ENCODE measurements at regions not wholly inside any gene's neighbourhood (a gene's known extent, or its start where the extent isn't known, plus 50 kb on each side); places are given as distances from the start of the nearest gene placed in this dataset.

DNA sequence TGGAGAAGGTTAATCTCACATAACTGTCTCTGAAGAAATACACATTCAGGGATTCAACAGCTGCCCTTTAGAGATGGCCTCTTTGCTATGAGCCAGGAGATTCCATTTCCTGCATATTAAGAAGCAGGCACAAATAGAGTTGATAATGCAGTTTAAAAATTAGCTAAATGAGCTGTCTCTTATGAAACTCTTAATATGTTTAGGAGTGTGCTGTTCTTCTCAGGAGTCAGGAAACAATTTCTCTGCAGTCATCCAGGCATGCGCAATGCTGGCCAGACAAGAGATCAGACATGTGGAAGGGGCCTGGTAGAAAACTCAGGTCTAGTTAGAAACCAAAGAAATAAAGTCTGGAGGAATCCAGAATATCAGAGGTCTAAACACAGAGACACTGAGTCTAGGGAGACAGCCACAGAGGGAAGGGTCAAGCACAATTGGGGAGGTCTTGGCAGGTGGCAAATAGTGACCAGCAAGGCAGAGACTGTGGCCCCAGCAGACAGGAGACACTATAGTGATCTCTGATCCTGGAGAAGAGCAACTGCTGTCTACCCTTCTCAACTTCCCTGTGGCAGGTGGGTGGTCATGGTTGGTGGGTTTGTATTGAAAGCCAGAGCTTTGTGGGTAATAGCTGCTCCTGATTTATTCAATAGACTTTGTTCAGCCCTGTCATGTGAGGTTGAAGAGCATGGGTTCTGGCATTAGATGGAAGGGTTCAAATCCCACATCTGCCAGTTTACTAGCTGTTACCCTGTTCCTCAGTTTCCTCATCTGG lies 185.8 kb upstream of the RMST start:
- DNase-seq = no peak

DNA sequence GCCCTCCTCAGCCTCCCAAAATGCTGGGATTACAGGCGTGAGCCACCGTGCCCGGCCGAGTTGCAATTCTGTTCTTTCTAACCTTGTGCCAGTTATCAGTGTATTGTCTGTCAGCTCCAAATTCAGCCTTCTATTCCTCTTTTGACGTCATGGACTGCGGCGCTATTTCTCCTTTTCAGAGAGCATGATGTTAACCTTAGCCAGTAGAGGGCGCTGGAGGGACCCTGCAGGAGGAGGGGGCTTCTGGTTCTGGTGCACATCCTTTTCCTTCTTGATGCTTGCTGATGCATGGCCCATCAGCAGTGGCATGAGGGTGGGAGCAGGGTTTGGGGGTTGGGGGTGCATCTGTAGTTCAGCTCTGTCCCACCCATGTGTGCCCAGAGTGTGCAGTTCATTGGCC lies 179.3 kb upstream of the RMST start:
- no peak for DNase-seq

DNA sequence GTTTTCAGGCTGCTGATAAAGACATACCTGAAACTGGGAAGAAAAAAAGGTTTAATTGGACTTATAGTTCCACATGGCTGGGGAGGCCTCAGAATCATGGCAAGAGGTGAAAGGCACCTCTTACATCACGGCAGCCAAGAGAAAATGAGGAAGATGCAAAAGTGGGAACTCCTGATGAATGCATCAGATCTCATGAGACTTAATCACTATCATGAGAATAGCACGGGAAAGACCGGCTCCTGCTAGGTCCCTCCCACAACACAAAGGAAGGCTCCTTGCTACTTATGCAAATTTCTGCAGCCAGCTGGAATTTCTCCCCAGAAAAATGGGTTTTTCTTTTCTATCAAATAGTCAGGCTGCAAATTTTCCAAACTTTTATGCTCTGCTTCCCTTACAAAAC lies 174.1 kb upstream of the RMST start:
- no peak for DNase-seq

DNA sequence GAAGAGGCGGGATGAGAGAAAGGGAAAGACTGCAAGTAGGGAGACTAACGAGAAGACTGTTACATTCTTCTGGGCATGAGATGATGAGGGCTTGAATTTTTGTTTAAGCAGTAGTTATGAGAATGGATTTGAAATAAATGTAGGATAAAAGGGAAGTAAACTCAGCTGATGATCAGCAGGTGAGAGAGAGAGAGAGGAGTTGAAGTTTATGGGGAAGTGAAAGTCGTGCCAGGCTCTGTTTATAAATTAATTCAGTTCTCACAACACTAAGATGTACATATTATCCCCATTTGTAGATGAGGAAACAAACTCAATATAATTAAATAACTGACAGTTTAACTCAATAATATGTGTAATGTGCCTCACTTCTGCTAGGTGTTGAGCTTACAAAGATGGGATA lies 170.0 kb upstream of the RMST start:
- no peak for DNase-seq

DNA sequence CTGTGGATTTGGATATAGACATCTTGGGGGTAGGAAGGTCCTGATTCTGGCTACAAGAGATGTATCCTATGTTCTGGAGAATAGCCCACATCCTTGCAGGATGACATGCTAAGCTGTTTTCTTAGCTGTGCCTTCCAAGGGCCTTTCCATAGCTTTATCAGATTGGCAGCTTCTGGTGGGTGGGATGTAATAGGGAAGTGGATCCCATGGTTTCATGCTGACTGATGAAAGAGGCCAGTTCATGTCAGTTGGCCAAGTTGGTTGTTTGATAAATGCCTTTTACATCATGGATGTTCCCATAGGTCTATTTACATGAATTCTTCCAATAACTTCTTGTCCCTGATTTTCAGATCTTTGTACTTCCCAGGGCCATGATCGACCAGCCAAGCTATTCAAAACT lies 169.1 kb upstream of the RMST start:
- DNase-seq = no peak

DNA sequence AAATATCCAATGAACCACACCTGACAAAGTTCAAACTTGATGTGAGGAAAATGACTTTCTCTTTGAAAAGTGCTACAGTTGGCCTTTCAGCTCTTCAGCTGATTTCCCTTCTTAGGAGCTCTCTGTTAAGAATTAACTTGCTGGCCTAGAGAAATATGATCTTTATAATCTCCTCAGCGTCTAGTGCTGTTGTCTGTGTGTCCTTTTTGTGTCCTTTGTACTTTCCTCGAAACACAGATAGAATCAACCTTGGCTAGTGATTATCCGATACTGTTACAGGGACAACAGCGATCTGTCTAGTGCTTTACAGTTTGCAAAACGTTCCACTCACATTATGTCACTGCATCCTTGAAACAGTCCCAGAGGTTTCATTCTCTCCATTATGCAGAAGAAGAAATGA lies 162.8 kb upstream of the RMST start:
- DNase-seq = no peak

DNA sequence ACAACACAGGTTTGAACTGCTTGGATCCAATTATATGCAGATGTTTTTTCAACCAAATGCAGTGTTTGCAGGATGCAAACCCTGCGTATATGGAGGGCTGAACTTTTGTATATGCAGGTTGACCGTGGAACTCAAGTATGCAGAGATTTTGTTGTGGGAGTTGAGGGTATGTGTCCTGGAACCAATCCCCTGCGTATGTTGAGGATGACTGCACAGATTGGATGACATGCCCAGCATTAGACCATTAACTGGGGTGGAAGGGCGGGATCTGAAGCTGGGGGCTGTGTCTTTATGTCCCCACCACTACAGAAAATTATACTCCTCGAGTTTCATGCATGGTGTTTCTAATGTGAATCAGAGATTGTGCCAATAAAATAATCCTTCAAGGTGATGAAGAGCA lies 162.2 kb upstream of the RMST start:
- DNase-seq = no peak

DNA sequence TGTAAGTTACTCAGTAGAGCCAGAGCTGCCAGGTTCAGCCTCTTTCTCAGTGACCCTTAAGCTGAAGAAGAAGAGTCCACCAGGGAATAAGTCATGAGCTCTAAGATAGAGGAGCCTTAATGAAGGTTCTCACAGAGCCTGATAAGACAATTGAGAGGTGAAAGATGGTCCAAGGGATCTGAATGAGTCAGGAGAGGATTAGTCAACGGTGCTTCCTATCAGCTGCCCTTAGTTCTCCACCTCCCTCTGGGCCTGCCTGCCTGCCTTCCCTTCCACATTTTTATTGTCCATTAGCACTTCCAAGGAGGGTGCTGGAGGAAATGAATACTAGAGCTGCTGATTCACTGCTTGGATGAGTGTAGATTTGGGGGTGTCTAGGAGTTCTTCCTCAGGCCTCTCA lies 161.7 kb upstream of the RMST start:
- DNase-seq = no peak

DNA sequence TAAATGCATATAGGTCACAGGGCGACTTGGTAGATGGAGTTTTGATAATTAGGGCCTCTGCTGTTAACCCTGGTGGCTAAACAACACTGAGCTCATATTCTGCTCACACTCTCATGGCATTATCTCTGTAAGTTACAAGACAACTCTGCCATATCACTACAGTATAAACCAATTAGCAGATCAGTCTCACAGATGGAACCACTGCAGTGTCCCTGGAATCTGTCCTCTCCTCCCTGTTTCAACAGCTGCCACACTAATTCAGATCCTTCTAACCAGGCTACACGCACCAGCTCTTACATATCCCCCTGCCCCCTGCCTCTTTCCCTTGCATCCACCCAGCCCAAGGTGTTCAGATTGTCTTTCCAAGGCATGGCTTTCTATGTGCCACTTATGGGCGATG lies 161.0 kb upstream of the RMST start:
- no peak for DNase-seq

DNA sequence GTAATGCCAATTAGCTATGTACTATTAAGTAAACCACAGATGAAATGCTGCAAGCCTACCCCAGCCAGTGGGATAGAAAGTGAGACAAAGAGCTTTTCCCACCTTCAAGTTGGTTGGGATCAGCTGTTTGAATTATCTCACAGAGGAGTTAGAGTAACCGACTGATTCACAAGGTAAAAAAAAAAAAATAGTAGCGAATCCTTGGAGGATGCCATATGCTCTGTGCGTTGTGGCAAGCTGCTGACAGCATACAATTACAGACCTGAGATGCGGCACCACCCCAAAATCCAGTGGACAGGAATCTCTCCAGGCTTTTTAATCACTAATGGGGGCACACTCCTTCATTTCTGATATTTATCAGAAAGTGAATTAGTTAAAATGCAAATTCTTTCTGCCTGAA lies 157.0 kb upstream of the RMST start:
- no peak for DNase-seq

DNA sequence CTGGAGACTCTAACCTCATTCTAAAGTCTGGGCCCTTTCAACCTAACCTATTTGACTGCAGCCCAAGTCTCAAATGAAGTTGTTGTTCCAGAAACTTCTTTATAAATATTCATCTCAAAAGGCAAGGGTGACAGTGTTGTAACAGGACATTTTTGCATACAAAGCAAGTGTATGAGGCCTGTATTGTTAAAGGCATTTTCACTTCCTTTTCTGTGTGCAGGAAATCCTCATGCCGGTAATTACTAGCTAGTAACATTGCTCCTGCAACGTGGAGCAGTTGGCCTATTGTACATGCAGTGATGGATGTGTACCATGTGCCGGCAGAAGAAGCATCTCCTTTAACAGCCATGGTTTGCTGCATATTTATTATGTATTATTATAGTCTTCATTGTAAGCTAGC lies 156.5 kb upstream of the RMST start:
- DNase-seq = no peak

DNA sequence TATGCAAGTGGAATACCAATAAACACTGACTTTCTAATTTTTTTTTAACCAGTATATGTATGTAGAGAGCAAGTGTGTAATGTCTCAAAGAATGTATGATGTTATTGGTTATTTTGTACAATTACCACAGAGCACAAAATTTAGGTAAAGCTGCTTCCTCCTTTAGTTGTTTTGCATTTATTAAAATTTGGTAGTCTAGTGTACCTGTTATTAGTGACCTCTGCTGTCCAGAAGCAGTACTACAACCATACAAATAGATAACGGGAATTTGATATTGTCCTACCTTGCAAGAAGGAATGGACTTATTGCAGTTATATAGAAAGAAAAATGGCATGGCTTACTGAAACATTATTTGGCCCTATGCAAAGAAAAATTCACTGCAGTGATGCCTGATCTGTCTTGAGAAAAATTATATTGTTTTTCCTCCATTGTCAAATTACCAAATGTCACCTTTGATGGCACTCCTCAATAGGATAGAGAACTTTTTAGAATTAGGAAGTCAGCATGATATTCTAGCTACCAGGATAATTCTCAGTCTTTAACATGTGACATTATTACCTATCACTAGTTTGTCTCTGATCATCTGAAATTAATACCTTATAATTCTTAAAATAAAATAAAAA lies 153.9 kb upstream of the RMST start:
- DNase-seq = no peak

DNA sequence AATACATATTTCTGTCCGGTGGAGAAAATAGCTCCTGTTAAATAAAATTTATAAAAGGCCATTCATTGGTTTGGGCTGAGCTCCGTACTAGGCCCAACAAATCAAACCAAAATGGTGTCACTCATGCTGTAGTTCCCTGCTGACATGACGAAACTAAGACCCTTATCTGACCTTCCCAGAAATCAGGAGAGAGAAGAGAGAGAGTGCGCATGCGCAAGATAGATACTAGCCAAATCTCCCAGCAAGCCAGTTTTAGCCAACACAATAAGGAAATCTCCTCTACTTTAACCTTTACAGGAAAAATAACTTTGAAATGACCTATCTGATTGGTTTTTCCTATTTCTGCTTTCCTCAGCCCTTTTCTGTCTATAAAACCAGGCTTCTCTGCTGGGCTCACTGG lies 152.7 kb upstream of the RMST start:
- no peak for DNase-seq

DNA sequence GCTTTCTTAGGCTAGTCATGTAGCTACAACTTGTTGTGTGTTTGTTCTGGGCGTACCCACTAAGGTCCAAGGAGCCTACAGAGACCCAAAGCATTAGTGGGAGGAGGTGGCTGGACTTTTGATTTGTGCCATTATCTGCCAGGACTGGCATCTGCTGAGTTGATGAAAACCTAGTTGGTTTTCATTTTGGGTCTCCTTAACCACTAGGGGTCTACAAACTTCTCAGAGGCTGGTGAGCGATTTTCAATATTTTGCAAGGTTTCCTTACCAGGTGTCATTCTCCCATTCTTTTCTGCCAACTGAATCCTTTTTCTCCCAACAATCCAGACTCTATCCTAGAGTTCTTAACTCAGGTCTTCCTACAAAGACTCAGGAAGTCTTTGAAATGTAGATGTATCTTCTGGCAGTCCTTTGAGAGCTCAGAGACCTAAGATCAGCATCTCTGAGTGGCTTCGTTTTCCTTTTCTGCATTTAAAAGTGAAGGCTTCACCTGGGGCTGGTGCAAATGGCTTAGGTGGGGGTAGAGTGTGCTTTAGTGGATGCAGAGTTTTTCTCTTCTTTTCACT lies 150.0 kb upstream of the RMST start:
- DNase-seq = no peak

DNA sequence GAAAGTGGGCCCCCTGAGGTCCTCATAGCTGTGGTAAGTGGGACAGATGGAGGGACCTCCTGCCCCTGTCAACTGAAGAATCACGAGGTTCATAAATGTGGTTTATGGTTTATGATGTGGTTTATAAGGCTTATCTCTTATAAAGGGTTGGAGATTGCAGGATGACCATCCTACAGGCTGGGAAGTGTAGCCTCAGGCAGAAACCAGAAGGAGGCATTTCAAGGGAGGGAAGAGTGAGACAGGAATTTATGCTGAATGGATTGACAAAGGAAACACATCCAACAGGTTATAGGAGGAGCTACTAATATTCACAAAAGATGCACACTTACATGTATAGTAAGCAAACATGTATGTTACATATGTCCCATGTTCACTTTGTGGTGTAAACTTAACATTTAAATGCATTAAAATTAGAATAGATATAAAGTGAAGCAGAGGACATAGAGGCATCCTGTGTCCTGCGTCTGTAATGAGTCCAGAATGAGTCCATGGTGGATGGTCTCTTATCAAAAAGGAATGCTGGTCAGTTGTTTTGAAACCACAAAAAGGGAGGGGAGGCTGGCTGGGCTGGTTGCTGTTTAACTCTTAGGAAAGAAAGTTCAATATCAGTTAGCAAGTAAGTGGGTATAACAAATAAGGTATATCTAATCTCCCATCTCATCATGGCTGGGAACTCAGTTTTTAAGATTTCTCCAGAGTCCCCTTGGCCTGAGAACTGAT lies 149.0 kb upstream of the RMST start:
- DNase-seq = no peak

DNA sequence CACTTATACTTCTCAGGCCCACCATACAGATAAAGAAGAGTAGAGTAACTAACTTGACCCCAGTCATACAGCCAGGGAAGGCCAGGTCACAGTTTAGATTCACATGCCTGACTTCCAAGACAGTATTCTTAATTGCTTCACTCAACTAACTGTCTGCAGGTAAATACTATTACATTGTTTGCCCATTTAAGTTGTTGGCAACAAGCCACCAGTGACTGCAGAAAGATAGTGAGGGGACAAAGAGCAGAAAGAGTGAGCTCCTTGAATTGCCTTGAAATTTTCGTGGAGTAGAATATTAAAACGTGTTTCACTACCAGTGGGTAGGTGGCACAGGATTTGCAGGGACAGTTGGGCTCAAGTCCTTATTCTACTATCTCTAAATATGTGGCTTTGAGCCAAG lies 146.3 kb upstream of the RMST start:
- no peak for DNase-seq

DNA sequence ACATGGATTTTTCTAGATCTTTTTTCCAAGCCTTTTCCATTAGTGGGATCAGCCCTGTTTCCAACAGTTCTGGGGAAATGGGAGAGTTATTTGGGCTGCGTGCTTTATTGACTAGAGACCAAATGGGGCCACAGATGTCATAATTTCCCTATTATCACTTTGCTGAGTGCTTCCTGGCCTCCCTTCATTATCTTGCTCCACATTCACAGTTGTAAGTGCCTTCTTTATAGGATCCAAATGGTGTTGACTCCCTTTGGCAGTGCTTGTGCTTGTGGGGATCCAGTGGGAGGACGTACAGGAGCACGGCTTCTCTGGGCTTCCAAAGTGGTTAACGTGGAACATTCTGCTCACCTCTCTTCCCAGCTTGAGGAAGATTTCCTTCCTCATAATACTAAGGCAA lies 141.0 kb upstream of the RMST start:
- DNase-seq = no peak

DNA sequence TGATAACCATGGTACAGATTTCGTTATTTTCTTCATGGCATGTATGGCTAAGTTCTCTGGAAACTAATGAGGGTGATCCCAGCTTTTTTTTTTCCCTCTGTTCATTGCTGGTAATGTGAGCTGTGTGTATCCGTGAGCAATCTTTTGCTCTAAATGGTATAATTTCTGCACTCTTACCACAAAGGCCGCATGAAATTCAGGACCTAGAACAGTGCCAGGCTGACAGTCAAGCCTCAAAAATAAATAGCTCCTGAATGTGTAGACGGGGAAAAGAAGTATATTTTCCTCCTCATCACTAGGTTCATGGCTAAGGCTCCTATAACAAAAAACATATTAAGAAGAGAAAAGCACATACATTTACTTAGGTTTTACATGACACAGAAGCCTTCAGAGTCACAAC lies 140.2 kb upstream of the RMST start:
- DNase-seq = no peak

DNA sequence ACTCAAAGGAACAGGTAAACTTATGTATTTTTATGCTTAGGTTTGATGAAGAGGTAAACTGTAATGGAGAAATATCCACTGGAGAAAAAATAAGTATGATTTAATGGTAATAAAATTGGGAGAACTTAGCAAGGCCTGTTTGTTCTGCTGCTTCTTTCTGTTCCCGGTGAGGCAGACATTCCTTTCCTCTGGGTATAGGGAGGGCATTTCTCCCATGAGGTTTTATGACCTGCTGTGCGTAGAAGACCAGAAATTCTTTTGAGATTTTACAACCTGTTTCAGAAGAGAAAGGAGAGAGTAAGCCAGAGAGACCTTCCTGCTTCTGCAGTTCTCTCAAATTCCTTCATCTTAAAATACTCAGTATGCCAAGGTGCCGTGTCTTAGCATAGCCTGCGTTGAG lies 139.4 kb upstream of the RMST start:
- DNase-seq = no peak

DNA sequence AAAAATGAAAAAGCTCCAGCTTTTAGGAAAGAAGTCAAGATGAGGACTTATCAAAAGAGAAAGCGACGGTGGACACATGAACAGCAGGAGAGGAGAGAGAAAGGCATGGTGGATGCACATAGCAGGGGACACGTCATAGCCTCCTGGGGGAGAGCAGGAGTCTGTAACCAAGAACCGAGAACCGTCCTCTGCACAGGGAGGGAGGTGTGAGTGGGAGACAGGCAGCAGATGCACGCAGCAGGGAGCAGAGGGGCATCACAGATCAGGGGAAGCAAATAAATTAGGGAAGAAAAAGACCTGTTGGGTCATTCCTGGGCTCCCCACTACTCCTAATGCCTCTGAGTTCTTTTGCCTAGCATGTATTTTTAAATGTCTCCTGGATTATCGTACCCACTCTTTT lies 138.1 kb upstream of the RMST start:
- no peak for DNase-seq

DNA sequence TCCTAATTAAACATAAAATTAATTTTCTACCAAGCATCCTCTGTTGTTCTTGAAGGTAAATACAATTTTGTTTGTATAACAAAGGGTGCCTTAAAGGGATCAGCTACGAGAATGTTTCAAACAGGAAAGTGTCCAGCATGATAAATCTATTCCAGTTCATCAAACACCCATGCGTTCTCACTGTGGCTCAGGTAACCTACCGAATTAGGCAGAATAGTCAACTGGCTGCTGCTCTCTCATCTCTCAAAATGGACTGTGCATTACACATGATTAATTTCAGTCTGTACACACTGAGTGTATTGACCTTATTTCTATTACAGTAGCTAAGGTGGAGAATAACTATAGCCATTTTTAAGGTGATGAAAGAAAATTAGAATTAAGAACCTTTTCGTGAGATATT lies 127.5 kb upstream of the RMST start:
- DNase-seq = no peak

DNA sequence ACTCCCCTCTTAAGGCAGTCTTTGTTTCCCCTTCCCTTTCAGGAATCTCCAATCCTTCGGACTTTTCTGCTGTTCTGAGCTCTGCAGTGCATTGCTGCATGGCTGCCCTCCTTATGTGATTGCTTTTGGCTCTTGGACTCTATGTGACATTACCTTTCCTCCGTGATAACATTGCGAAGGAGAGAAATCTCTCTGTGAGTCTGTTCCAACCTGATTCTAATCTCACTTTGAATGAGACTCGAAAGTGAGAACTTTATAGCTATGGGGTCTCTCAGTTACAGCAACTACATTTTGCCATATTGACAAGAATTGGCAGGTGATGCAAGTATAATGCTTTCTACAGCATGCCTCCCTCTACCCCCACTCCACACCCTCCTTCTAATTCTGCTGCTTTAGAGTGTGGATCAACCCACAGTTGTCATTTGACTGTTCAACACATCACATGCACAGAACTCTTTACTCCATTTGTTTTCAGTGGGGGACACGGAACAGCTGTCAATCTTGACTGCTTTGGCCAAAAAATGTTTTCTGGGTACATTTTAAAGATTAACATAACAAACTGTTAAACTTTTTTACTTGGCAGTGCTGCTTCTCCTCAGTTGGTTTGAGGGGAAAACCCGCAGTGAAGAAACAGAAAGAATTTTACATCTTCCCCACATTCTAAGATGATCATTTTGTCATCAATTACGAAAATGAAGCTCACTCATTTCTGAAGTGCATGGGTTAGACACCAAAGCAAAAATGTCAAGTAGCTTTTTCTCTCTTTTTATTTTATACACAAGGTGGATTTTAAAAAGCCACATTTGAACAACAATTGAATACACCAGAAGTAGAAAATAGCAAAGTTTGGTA lies 125.5 kb upstream of the RMST start:
- DNase-seq = no peak

DNA sequence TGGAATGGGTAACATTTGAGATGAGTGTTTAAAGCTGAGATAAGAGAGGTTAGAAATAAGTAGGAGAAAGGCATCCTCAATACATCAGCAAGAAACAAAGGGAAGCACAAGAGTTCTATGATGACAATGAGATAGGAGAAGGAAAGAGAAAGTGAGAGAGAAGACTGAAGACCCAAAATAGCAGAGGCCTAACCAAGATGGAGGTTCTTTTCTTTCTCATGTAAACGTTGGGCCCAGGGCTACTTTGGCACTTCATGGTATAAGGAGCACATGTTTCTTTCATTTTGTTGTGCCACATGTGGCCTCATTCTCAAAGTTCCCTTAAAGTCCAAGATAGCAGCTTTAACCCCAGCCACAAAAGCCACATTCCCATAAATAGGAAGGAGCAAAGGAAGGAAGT lies 120.5 kb upstream of the RMST start:
- no peak for DNase-seq
